GM21723 (cell line): ENCODE measurements at regions not wholly inside any gene's neighbourhood (a gene's known extent, or its start where the extent isn't known, plus 50 kb on each side); places are given as distances from the start of the nearest gene placed in this dataset.

Source experiments
- ATAC-seq: cut with Tn5 transposase; IDR thresholded peaks from one replicate; pipeline ENCODE4 v1.9.1; 2021; ENCODE audit warnings: mild to moderate bottlenecking, moderate library complexity; ENCODE audit not compliant: unreplicated experiment

DNA sequence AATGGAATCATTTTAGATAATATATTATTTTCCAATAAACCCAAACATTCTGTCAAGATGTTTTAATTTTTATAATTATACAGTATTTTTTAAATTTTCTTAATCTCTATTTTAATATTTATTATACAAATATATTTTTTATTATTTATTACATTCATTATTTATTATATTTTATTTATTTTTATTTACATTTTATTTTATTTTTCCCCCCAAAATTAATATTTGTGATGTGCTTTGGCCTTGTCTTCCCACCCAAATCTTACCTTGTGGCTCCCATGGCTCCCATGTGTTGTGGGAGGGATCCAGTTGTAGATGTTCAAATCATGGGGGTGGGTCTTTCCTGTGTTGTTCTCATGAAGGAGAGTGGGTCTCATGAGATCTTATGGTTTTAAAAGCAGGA lies 382.1 kb downstream of the TLE4 start:
- ATAC-seq, result no peak

- no peak for ATAC-seq
These were observed 380.6 kb downstream of the TLE4 start for GRCh38 chr9:79952401-79952800.

GRCh38 chr9:79946712-79947111 lies 374.9 kb downstream of the TLE4 start:
- no peak for ATAC-seq

DNA sequence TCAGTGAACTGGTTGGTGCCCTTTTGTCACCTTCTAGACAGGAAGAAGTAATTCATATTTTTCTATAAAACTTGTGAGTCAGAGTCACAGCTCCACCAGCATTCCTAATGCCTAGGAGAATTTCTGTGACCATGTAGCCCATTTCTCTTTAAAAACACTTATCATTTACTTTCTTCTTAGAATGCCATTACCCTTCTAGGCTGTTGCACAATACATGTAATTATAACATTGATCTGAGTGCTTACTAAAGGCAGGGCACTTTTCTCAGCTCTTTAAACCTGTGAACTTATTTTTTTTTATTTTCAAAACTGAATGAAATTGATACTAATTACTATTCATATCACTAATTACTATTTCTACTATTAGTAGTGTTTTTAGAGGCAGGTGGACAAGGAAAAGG lies 373.7 kb downstream of the TLE4 start:
- no peak for ATAC-seq

GRCh38 chr9:79945016-79945415 lies 373.3 kb downstream of the TLE4 start:
- no peak for ATAC-seq

DNA sequence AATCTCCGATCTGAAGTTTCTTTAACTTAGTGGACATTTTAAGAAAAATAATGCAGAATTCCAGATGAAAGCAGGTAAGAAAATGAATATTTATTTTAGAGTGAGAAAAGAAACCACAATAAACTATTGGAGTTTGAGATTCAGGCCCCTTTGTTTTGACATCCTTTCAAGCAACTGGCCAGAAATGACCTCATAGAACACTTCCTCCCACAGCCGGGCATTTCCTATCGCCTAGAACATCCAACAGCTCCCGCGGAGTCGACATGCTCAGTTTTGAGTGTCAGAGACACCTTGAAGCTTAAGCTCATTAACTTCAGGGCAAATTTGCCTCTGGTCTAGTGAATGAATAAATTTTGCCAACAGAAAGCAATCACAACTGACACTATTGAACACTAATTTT lies 369.2 kb downstream of the TLE4 start:
- no peak for ATAC-seq

DNA sequence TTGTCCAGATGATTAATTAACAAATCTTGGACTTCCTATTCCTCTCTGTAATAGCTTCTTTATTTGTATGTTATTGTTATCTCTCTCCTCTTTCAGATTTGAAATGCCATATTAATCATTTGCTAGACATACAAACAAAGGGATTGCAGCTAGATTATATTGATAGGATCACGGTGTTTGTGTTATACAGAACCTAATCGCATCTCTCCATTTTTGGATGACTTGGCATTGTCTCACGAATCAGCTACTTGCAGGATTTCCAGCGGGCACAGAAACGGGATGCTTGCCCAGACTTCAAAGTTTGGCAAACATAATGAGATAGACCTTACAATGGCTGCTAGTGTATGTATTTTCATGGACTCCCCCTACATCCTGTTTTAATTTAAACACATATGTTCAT lies 368.1 kb downstream of the TLE4 start:
- no peak for ATAC-seq

DNA sequence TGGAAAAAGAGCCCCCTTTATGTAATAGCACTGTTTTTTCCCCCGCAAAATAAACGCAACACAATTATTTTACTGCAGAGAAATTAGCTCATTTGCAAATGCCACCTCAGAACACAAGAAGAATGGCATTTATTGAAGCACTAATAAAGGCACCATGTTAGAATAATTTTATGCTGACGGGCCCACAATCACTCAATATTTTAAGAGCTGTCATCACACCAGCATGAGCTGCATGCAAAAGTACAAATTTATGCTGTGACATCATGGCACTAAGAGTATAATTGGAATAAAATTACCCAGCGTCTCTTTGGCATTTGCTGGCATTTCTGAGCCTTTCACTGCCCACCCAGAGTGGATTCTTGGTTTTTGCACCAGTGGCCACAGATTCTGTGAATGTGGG lies 364.6 kb downstream of the TLE4 start:
- ATAC-seq, result no peak

DNA sequence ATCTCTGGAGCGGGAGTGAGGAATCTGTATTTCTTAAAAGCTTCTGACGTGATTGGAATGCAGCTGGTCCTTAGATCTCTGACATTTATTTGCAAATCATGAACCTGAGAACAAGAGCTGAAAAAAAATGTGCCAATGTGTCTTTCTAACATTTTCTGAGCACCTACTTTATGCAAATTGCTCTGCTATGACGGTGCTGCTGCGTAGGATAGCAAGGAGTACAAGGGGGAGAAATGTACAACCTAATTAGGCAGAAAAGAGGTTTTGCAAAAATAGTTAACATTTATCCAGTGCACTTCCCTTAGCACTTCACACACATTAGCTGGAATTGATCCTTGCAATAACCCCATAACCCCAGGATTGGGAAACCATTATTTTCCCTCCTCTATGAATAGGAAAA lies 357.5 kb downstream of the TLE4 start:
- no peak for ATAC-seq

- ATAC-seq, result no peak
These were observed 357.0 kb downstream of the TLE4 start for GRCh38 chr9:79928661-79929223.

GRCh38 chr9:79925326-79925725 lies 353.6 kb downstream of the TLE4 start:
- ATAC-seq, result no peak

GRCh38 chr9:79924836-79925235 lies 353.1 kb downstream of the TLE4 start:
- ATAC-seq, result no peak

GRCh38 chr9:79917421-79917820 lies 345.7 kb downstream of the TLE4 start:
- no peak for ATAC-seq

DNA sequence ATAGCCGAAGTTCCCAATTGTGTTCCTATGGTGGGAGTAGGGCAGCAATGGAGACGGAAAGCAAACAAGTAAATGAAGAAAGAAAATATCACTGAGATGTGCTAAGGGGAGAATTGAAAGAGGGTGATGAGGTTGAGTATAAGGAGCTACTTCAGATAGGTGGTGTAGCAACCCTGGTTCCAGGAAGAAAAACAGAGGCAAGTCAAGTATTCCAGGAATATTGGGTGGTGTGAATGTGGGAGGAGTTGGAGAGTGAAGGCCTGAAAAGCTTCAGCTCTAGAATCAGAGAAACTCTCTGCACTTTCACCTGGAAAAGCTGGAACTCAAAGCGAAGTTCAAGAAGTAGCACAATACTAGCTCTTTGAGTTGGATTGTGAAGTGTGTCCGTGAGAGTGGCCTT lies 342.1 kb downstream of the TLE4 start:
- no peak for ATAC-seq

GRCh38 chr9:79912318-79913070 lies 340.7 kb downstream of the TLE4 start:
- no peak for ATAC-seq

DNA sequence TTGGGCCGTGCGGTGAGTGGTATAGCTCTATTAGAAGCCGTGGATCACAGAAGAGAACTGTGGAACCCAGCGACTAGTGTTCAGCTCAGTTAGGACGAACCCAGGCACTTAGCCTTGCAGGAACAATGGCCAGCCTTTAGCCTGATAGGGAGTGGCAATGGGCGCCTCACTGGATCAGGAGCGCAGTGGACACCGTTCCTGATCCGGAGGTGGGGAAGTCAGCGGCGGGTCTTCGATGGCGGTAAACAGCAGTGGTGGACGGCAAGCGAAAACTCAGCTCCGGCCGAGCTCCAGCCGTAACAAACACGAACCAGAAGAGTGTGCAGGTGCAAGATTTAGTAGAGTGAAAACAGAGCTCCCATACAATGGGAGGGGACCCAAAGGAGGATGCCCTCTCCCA lies 340.0 kb downstream of the TLE4 start:
- ATAC-seq, result no peak

GRCh38 chr9:79902825-79903600 lies 331.2 kb downstream of the TLE4 start:
- ATAC-seq, result no peak

DNA sequence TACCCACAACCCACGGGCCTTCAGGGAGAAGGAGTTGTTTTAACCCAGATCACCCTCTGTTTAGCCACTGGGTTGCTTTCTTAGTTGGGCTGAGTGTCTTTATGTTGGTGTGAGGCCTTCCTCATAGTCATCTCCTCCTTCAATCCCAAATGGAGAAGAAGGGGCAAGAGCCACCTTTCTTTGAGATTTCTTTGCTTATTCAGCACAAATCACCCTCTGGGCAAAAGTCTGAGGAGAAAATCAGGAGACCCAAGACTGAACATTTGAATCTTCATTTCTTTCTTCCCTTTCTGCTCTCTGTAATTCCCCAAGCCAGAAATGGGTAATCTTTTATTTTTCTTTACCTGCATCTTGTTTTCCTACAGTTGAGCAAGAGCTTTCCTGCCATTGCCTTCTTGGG lies 329.0 kb downstream of the TLE4 start:
- ATAC-seq, result no peak

DNA sequence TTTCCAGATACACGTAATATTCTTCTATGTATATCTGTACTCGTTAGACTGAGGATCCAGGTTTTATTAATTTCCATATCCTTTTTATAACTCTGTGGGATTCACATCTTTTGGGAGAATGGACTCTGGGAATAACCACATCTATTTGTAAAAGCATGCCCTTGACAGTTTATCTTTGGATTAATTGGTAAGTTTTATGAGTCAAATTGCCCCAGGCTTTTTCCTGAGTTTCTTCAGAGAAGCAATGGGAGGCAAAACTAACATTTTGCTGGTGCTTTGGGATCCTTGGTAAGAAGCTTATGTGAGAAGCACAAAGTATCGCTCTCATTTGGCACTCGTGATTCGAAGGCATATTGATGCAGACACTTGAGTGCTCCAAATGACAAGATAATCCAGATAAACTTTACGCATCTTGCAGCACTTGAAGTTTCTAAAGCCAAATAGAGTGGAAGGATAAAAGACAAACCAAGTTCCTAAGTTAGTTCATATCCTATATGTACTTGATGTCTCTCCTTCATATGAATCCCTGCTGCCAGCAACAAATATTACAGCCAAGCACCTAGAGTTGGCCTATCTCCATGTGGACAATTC lies 324.7 kb downstream of the TLE4 start:
- ATAC-seq, result no peak

DNA sequence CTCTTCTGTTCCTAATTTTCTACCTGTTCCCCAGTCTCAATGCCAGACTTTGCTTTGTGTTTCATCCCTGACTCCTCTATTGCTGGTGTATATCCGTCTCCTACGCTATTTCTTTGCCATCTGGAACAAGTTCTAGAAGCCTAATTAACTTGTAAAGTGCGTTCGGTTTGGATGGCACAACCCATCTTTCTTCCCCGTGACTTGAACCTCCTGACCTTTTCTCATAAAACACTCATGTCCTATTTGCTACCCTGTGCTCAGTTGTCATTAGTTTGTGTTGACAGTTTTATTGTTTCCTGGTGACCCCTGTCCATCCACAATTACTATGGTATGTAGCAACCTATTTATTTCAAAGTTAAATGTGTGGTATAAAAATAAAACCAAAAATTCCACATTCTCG lies 323.5 kb downstream of the TLE4 start:
- ATAC-seq, result no peak

GRCh38 chr9:79889369-79889768 lies 317.6 kb downstream of the TLE4 start:
- no peak for ATAC-seq
